Mesothelial cell of epicardium (in vitro differentiated cells): ENCODE measurements at regions not wholly inside any gene's neighbourhood (a gene's known extent, or its start where the extent isn't known, plus 50 kb on each side); places are given as distances from the start of the nearest gene placed in this dataset.

ENCODE experiments used
- DNase-seq, 2 experiments: peaks; one replicate each; pipeline ENCODE4 v3.0.0; 2021; ENCODE audit warnings: low spot score in 2 of 2; ENCODE audit not compliant: unreplicated experiment in 2 of 2
- H3K27ac Mint-ChIP-seq: 2 replicates; pipeline ENCODE4 v1.8.0; 2021; ENCODE audit warnings: mixed read lengths
- H3K27me3 Mint-ChIP-seq: 2 replicates; pipeline ENCODE4 v1.8.0; 2021; ENCODE audit warnings: low read depth, mixed read lengths
- H3K36me3 Mint-ChIP-seq: 2 replicates; pipeline ENCODE4 v1.8.0; 2021; ENCODE audit warnings: mixed read lengths
- H3K4me1 Mint-ChIP-seq: 2 replicates; pipeline ENCODE4 v1.8.0; 2021; ENCODE audit warnings: mixed read lengths
- H3K4me3 Mint-ChIP-seq: 2 replicates; pipeline ENCODE4 v1.8.0; 2021; ENCODE audit warnings: mild to moderate bottlenecking, moderate library complexity, mixed read lengths
- H3K9me3 Mint-ChIP-seq: 2 replicates; pipeline ENCODE4 v1.8.0; 2021; ENCODE audit warnings: mixed read lengths
- CTCF ChIP-seq: fragments of 200-600 bp; sonication (generic); IDR thresholded peaks from one replicate; pipeline ENCODE4 v1.5.0; 2021; ENCODE audit warnings: antibody characterized with exemption; ENCODE audit not compliant: unreplicated experiment

GRCh38 chr1:194159941-194160340, 973.5 kb upstream of the B3GALT2 start:
- no peak for DNase-seq
- Mint-ChIP-seq H3K36me3 (peaks cover 5% of the 10 kb centered on the region), H3K4me3 (no peak overlapping the region), H3K9me3 (peaks cover 16% of the 10 kb centered on the region), H3K4me1 (no peaks in the 10 kb centered on the region), H3K27me3 (no peaks in the 10 kb centered on the region), H3K27ac (no peak overlapping the region)
- no peak for TF ChIP-seq CTCF

GRCh38 chr1:194155962-194156361, 969.5 kb upstream of the B3GALT2 start:
- Mint-ChIP-seq H3K4me3 (no peak overlapping the region), H3K27ac (no peak overlapping the region), H3K4me1 (no peaks in the 10 kb centered on the region), H3K36me3 (peaks cover 5% of the 10 kb centered on the region), H3K9me3 (peaks cover 12% of the 10 kb centered on the region), H3K27me3 (no peaks in the 10 kb centered on the region)
- DNase-seq, result no peak
- no peak for TF ChIP-seq CTCF

GRCh38 chr1:194151056-194151455, 964.6 kb upstream of the B3GALT2 start:
- Mint-ChIP-seq H3K4me1 (peaks cover 7% of the 10 kb centered on the region), H3K27ac (no peak overlapping the region), H3K36me3 (no peaks in the 10 kb centered on the region), H3K4me3 (no peak overlapping the region), H3K27me3 (no peaks in the 10 kb centered on the region), H3K9me3 (no peaks in the 10 kb centered on the region)
- DNase-seq, result no peak
- TF ChIP-seq CTCF, result no peak

- no peak overlapping the region for H3K27ac Mint-ChIP-seq
- no peaks in the 10 kb centered on the region for H3K27me3 Mint-ChIP-seq
- no peaks in the 10 kb centered on the region for H3K36me3 Mint-ChIP-seq
- H3K9me3 Mint-ChIP-seq, result no peaks in the 10 kb centered on the region
- TF ChIP-seq CTCF, result no peak
- no peak for DNase-seq
- no peak overlapping the region for H3K4me3 Mint-ChIP-seq
- H3K4me1 Mint-ChIP-seq, result peaks cover 7% of the 10 kb centered on the region
Observed at GRCh38 chr1:194150242-194150641, 963.8 kb upstream of the B3GALT2 start.

GRCh38 chr1:194133152-194133551, 946.7 kb upstream of the B3GALT2 start:
- Mint-ChIP-seq H3K4me3 (no peak overlapping the region), H3K4me1 (peaks cover 4% of the 10 kb centered on the region), H3K27ac (no peak overlapping the region), H3K36me3 (no peaks in the 10 kb centered on the region), H3K27me3 (no peaks in the 10 kb centered on the region), H3K9me3 (peaks cover 3% of the 10 kb centered on the region)
- TF ChIP-seq CTCF, result no peak
- DNase-seq, result no peak

GRCh38 chr1:194118086-194118485, 931.7 kb upstream of the B3GALT2 start:
- Mint-ChIP-seq H3K9me3 (peaks cover 8% of the 10 kb centered on the region), H3K4me3 (no peak overlapping the region), H3K4me1 (no peaks in the 10 kb centered on the region), H3K27ac (no peak overlapping the region), H3K27me3 (no peaks in the 10 kb centered on the region), H3K36me3 (no peaks in the 10 kb centered on the region)
- DNase-seq, result no peak
- no peak for TF ChIP-seq CTCF
